Esophagus squamous epithelium (tissue), 5 donors: ENCODE measurements at regions not wholly inside any gene's neighbourhood (a gene's known extent, or its start where the extent isn't known, plus 50 kb on each side); places are given as distances from the start of the nearest gene placed in this dataset.

Source experiments
- DNase-seq: peaks from one replicate; lab custom pipeline; 2025; lab: John Stamatoyannopoulos, UW
- H3K27ac ChIP-seq, 4 donors: fragments of 200-600 bp; sonication (generic); one replicate each; pipeline ENCODE4 v1.5.1; 2016 to 2019; ENCODE audit warnings: mild to moderate bottlenecking in 1 of 4
- H3K27me3 ChIP-seq, 4 donors: fragments of 200-600 bp; sonication (generic); 1 replicate in 3 of 4; 2 replicates in 1 of 4; pipeline versions ENCODE4 v1.5.1 to v1.6.0; 2017 to 2021; ENCODE audit warnings: antibody characterized with exemption in 1 of 4
- H3K36me3 ChIP-seq, 3 donors: fragments of 200-600 bp; sonication (generic); one replicate each; pipeline ENCODE4 v1.5.1; 2016 to 2019
- H3K4me1 ChIP-seq, 3 donors: fragments of 200-600 bp; sonication (generic); one replicate each; pipeline ENCODE4 v1.5.1; 2017 to 2019
- H3K4me3 ChIP-seq, 4 donors: fragments of 200-600 bp; sonication (generic); 1 replicate in 3 of 4; 2 replicates in 1 of 4; pipeline ENCODE4 v1.5.1; 2016 to 2019; ENCODE audit warnings: mild to moderate bottlenecking in 2 of 4, moderate library complexity in 1 of 4
- H3K9me3 ChIP-seq, 3 donors: fragments of 200-600 bp; sonication (generic); one replicate each; pipeline ENCODE4 v1.5.1; 2016 to 2019
- CTCF ChIP-seq, 6 experiments: fragments of 450-650 bp in 4 of 6; fragments of 200-600 bp in 2 of 6; sonication (generic) in 2 of 6; IDR thresholded peaks; one replicate each; pipeline ENCODE4 v1.5.1; 2016 to 2019; ENCODE audit warnings: antibody characterized with exemption in 6 of 6, mild to moderate bottlenecking in 4 of 6, moderate library complexity in 4 of 6
- POLR2A ChIP-seq, 4 donors: fragments of 450-650 bp; IDR thresholded peaks; one replicate each; pipeline ENCODE4 v1.6.1; 2017; ENCODE audit warnings: antibody characterized with exemption in 4 of 4, mild to moderate bottlenecking in 4 of 4, moderate library complexity in 3 of 4
- WGBS, 2 donors: methylation state at CpG; one replicate each; pipeline ENCODE4 v1.1.5; 2018; 5-methylcytosine and 5-hydroxymethylcytosine counted together
- intact Hi-C: fragments of 100-400 bp; cut with DNase I; formaldehyde crosslinking; loops from one replicate; pipeline ENCODE4 v1.15.0; 2022
- donor health status: DM: yes; HTN: yes; CAD: no.

DNA sequence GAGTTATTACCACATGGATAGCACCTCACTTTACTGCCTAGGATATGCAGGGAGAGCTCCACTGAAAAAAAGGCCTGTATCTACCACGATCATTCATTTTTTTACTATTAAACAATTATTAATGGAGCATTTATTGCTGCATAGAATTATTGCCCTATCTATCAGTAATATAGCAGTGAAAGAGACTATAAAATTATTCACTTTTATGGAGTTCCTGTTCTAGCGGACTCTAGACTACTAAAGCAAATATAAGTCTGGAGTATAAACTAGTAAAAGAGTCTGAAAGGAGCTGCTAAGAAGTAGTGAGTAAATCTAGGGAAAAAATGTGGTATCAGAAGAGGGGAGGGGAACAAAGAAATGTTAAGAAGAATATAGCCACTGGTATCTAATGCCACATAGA is 150.4 kb upstream of the CYLC2 start:
- no peak for TF ChIP-seq POLR2A (IDR thresholded peaks at IDR 0.05)
- TF ChIP-seq CTCF (IDR thresholded peaks at IDR 0.05) = no peak
- H3K36me3 ChIP-seq = no peaks in the 10 kb centered on the region
- DNase-seq = no peak
- H3K4me3 ChIP-seq = no peak overlapping the region
- WGBS, 2 donors = 64 to 66% methylated on average over 2 of the region's 2 CpGs
- no peaks in the 10 kb centered on the region for H3K4me1 ChIP-seq
- H3K27ac ChIP-seq = no peak overlapping the region
- intact Hi-C loops = no loop called here
- no peaks in the 10 kb centered on the region for H3K27me3 ChIP-seq
- H3K9me3 ChIP-seq = peaks cover 0 to 5% (median 0%) of the 10 kb centered on the region in 3 donors

DNA sequence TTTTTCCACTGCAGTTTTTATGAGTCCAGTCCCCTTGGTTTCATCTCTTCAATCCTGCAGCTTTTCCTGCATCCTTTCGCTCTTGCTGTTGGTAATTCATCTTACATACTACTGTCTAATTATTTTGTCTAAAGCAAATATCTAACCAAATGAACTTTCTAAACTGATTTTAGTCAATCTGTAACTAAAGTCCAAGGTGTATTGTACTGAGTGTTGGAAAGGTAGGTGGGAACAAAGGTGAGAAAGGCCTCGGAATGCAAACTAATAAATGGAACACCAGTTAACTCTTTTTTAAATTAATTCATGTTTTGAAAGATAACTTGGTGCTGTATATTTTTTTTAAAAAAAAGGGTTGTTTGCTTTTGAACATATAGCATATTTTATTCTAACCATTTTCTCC is 152.7 kb upstream of the CYLC2 start:
- H3K4me1 ChIP-seq = no peaks in the 10 kb centered on the region
- no peak overlapping the region for H3K4me3 ChIP-seq
- 51 to 54% methylated on average over 2 of the region's 2 CpGs for WGBS, 2 donors
- peaks cover 0 to 5% (median 0%) of the 10 kb centered on the region in 3 donors for H3K9me3 ChIP-seq
- no peak overlapping the region for H3K27ac ChIP-seq
- H3K27me3 ChIP-seq = no peaks in the 10 kb centered on the region
- H3K36me3 ChIP-seq = no peaks in the 10 kb centered on the region
- DNase-seq = no peak
- intact Hi-C loops = no loop called here
- no peak for TF ChIP-seq POLR2A (IDR thresholded peaks at IDR 0.05)
- no peak for TF ChIP-seq CTCF (IDR thresholded peaks at IDR 0.05)

- intact Hi-C loops = no loop called here
- Histone ChIP-seq H3K4me1 (no peaks in the 10 kb centered on the region), H3K27me3 (no peaks in the 10 kb centered on the region), H3K4me3 (no peak overlapping the region), H3K9me3 (peaks cover 0 to 2% (median 0%) of the 10 kb centered on the region in 3 donors), H3K27ac (no peak overlapping the region), H3K36me3 (no peaks in the 10 kb centered on the region)
- no peak for DNase-seq
- 13 to 38% methylated on average over 2 of the region's 2 CpGs for WGBS, 2 donors
- TF ChIP-seq CTCF (IDR thresholded peaks at IDR 0.05) (no peak), POLR2A (IDR thresholded peaks at IDR 0.05) (no peak)
These were observed 153.8 kb upstream of the CYLC2 start for GRCh38 chr9:102841376-102841775.

DNA sequence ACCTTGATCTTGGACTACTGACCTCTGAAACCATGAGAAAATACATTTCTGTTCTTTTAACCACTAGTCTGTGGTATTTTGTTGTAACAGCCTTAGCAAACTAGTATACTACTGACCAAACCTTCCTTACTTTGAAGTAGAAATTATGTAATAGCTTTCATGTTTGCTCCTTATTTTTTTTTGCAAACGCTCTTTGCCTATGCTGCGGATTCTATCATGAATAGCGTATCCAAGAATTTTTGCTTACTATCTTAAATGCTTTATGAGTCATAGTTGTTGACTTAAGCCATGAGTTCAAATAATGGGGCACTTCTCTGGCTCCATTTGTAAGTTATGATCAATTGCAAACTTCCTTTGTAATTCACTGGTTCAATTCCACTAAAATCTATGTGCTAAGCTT is 154.8 kb upstream of the CYLC2 start:
- Histone ChIP-seq H3K9me3 (no peaks in the 10 kb centered on the region), H3K4me1 (no peaks in the 10 kb centered on the region), H3K4me3 (no peak overlapping the region), H3K36me3 (no peaks in the 10 kb centered on the region), H3K27ac (no peak overlapping the region), H3K27me3 (no peaks in the 10 kb centered on the region)
- TF ChIP-seq CTCF (IDR thresholded peaks at IDR 0.05) (no peak), POLR2A (IDR thresholded peaks at IDR 0.05) (no peak)
- WGBS, 2 donors = 71 to 79% methylated on average over 3 of the region's 3 CpGs
- intact Hi-C loops = no loop called here
- DNase-seq = no peak

DNA sequence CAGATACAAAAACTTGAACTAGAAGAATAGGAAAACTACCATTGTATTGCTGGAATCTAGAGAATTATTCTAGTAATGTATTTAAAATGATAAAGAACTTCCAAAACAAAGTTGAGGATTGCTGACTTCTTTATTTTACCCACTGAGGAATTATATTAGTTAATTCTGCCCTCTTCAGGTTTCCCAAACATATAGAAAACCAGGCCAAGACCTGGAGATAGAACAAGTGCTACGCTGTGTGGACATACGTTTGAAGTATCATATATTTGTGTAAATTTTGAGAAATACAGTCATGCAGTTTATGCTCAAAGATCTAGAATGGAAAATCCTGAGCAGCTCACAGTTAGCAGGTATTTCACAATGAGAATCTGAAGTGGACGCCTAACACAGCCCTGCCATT is 162.3 kb upstream of the CYLC2 start:
- no peak overlapping the region for H3K4me3 ChIP-seq
- H3K9me3 ChIP-seq = no peaks in the 10 kb centered on the region
- 73% methylated on average over 3 of the region's 3 CpGs for WGBS, 2 donors
- no peaks in the 10 kb centered on the region for H3K4me1 ChIP-seq
- intact Hi-C loops = no loop called here
- no peak overlapping the region for H3K27ac ChIP-seq
- H3K27me3 ChIP-seq = no peaks in the 10 kb centered on the region
- no peak for DNase-seq
- no peaks in the 10 kb centered on the region for H3K36me3 ChIP-seq
- TF ChIP-seq CTCF (IDR thresholded peaks at IDR 0.05) (no peak), POLR2A (IDR thresholded peaks at IDR 0.05) (no peak)
